ENCODE measurements at regions not wholly inside any gene's neighbourhood (a gene's known extent, or its start where the extent isn't known, plus 50 kb on each side); places are given as distances from the start of the nearest gene placed in this dataset.

GRCh38 chr9:13857521-13857920, 456.4 kb downstream of the NFIB start:
- Mint-ChIP-seq H3K9me3 (peaks cover 5% of the 10 kb centered on the region), H3K27ac (no peak overlapping the region), H3K36me3 (no peaks in the 10 kb centered on the region), H3K27me3 (ENCODE audit: low read depth) (no peaks in the 10 kb centered on the region), H3K4me1 (peaks cover 22% of the 10 kb centered on the region), H3K4me3 (no peak overlapping the region)
- TF ChIP-seq CTCF (IDR thresholded peaks at IDR 0.05; ENCODE audit: unreplicated experiment) = no peak
- DNase-seq (ENCODE audit: low spot score in 2 of 2, unreplicated experiment in 2 of 2) = no peak

GRCh38 chr9:13847270-13847669, 466.7 kb downstream of the NFIB start:
- DNase-seq (ENCODE audit: low spot score in 2 of 2, unreplicated experiment in 2 of 2) = no peak
- no peak overlapping the region for H3K4me3 Mint-ChIP-seq
- no peaks in the 10 kb centered on the region for H3K27me3 Mint-ChIP-seq (ENCODE audit: low read depth)
- peaks cover 26% of the 10 kb centered on the region for H3K9me3 Mint-ChIP-seq
- no peak for TF ChIP-seq CTCF (IDR thresholded peaks at IDR 0.05; ENCODE audit: unreplicated experiment)
- peaks cover 2% of the 10 kb centered on the region for H3K4me1 Mint-ChIP-seq
- H3K27ac Mint-ChIP-seq = no peak overlapping the region
- H3K36me3 Mint-ChIP-seq = peaks cover 7% of the 10 kb centered on the region

GRCh38 chr9:13845460-13845859, 468.5 kb downstream of the NFIB start:
- peaks cover 14% of the 10 kb centered on the region for H3K4me1 Mint-ChIP-seq
- no peak for DNase-seq (ENCODE audit: low spot score in 2 of 2, unreplicated experiment in 2 of 2)
- H3K36me3 Mint-ChIP-seq = peaks cover 7% of the 10 kb centered on the region
- peaks cover 26% of the 10 kb centered on the region for H3K9me3 Mint-ChIP-seq
- no peaks in the 10 kb centered on the region for H3K27me3 Mint-ChIP-seq (ENCODE audit: low read depth)
- no peak for TF ChIP-seq CTCF (IDR thresholded peaks at IDR 0.05; ENCODE audit: unreplicated experiment)
- H3K4me3 Mint-ChIP-seq = no peak overlapping the region
- no peak overlapping the region for H3K27ac Mint-ChIP-seq

GRCh38 chr9:13841746-13842462, 472.0 kb downstream of the NFIB start:
- no peak overlapping the region for H3K4me3 Mint-ChIP-seq
- H3K9me3 Mint-ChIP-seq = peaks cover 35% of the 10 kb centered on the region
- H3K36me3 Mint-ChIP-seq = peaks cover 12% of the 10 kb centered on the region
- TF ChIP-seq CTCF (IDR thresholded peaks at IDR 0.05; ENCODE audit: unreplicated experiment) = no peak
- peak overlapping the region; percentile 85 for H3K27ac Mint-ChIP-seq
- no peaks in the 10 kb centered on the region for H3K27me3 Mint-ChIP-seq (ENCODE audit: low read depth)
- H3K4me1 Mint-ChIP-seq = peaks cover 14% of the 10 kb centered on the region
- DNase-seq (ENCODE audit: low spot score in 2 of 2, unreplicated experiment in 2 of 2) = no peak

- H3K27me3 Mint-ChIP-seq (ENCODE audit: low read depth) = no peaks in the 10 kb centered on the region
- no peak overlapping the region for H3K4me3 Mint-ChIP-seq
- peaks cover 38% of the 10 kb centered on the region for H3K9me3 Mint-ChIP-seq
- H3K36me3 Mint-ChIP-seq = peaks cover 20% of the 10 kb centered on the region
- TF ChIP-seq CTCF (IDR thresholded peaks at IDR 0.05; ENCODE audit: unreplicated experiment) = no peak
- DNase-seq (ENCODE audit: low spot score in 2 of 2, unreplicated experiment in 2 of 2) = no peak
- peaks cover 5% of the 10 kb centered on the region for H3K4me1 Mint-ChIP-seq
- no peak overlapping the region for H3K27ac Mint-ChIP-seq
Measured at GRCh38 chr9:13832446-13832845, 481.5 kb downstream of the NFIB start.
